SHP77 treated with DMSO at 0.1 percent for 48 hours (cell line): ENCODE measurements at regions not wholly inside any gene's neighbourhood (a gene's known extent, or its start where the extent isn't known, plus 50 kb on each side); places are given as distances from the start of the nearest gene placed in this dataset.

Experiments used
- DNase-seq: peaks from one replicate; lab custom pipeline; 2025; lab: John Stamatoyannopoulos, UW

- DNase-seq: peak; percentile 51
Observed at GRCh38 chr4:152094970-152095700, 334.3 kb upstream of the GATB start.

GRCh38 chr4:152091405-152091804, 330.6 kb upstream of the GATB start:
- DNase-seq: no peak

DNA sequence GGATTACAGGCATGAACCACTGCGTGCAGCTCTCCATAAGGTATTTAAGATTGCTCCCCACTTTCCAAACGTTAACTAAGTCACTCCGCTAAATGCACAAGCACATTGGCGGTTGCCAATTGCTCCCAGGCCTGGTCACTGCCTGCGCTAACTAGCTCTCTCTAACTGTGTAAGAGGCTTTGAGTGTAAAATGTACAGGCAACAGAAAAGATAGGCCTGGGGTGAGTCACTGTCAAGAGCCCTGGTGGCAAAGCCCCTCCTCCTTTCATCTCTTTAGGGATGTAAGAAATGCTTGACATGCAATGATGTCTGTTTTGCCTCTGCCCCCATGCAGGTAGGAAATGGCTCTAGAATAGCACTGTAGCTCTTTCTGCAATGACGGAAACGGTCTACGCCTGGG, 329.7 kb upstream of the GATB start:
- DNase-seq: no peak

DNA sequence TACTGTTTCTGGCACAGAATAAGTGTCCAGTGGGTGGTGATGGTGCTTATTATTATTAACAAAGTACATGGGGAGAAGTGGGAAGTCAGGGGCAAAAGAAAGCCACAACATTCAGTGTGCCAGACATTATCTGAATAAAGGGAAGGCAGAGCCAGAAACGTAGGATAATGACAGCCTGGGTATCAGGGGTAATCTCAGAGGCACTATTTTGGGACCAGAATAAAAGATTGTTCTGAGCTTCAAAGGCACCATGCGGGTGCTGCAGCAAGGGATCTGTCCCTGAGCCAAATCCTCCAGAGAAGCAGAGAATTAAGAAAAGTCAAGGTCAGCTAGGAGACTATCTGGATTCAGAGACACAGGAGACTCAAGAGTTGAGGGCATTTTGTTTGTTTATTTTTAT, 328.8 kb upstream of the GATB start:
- DNase-seq: no peak

GRCh38 chr4:152087335-152087734, 326.5 kb upstream of the GATB start:
- DNase-seq: no peak

DNA sequence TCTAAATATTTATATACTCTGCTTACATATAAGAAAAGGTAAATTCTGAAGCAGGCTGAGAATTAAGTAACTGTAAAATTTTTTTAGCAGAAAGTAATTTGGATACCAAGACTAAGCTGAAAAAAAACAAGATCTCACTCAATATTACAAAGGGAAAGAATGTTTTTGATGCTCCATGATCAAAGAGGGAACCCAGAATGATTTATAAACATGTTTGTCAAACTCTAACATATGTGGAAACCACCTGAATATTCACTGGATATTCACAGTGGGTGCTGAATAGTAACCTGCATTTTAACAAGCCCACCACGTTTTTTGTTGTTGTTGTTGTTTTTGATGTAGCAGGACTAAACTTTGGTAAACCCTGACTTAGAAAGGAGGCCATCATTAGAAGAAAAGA, 324.9 kb upstream of the GATB start:
- DNase-seq: no peak

GRCh38 chr4:152083338-152083737, 322.5 kb upstream of the GATB start:
- no peak for DNase-seq

DNA sequence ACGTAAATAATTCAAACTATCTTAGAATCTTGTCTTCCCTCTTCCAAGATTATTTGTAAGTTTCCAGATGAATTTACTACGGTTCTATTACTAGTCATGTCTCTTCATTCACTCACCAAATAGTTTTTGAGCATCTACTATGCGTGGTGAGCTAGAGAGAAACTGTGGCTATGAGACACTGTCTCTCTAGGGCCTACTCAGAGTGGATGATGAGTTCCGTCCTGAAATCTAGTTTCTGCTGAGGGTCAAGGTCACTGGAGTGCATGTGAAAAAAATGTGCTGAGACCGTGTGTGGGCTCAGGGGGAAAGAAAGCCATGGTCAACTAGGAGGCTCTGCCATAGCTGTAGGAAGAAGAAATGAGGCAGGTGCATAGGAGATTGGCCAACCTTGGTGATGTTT, 320.2 kb upstream of the GATB start:
- no peak for DNase-seq

DNA sequence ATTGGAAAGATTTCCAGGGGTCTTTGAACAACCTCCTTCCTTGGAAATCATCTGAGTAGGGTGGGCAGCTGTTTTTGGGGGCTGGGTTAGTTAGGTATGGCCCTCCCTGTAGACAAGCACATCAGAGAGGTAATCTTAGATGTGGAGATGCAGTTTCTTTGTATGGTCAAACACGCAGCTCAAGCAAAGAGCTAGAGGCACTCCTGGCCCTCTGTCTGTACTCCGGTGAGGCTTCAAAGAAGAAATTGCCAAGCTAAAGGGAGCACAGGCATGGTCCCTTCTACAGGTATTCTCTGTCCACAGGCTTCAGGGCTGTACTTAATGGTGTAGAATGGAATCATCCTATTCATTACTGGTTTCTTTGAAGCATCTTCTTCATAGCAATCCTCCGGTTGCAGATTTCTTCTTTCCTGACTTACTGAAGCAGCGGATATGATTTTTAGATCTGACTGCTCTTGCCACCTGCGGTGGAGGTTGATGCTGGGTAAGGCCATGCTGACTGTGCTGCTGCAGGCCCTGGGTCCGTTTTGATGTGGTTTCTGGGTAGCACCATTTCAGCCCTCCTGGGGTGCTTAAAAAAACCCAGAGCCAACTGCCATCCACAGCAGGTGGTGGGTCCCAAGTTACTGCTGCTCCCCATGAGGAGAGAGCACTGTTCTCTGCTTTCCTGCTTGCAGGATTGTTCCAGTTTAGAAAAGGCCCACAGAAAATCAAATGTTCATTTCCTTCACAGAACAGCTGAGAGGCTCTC, 318.9 kb upstream of the GATB start:
- no peak for DNase-seq

DNA sequence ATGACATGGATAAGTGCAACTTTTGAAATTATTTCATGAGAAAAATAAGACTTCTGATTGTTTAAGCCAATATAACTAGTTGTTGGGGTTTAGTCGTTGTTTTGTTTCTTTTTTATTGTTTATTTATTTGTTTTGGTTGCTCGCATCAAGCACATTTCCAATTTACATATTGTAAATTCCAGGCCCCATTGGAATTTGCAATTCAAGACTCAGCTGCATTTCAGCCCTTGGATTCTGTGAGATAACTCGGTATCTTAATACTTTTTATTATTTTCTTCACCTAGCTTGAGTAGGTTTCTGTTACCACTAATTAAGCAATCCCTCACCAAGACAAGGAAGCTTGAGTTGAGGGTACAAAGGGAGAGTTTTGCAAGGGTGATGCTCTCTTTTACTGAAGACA, 318.3 kb upstream of the GATB start:
- DNase-seq: no peak

- DNase-seq: no peak
Observed at GRCh38 chr4:152077582-152077981, 316.8 kb upstream of the GATB start.

DNA sequence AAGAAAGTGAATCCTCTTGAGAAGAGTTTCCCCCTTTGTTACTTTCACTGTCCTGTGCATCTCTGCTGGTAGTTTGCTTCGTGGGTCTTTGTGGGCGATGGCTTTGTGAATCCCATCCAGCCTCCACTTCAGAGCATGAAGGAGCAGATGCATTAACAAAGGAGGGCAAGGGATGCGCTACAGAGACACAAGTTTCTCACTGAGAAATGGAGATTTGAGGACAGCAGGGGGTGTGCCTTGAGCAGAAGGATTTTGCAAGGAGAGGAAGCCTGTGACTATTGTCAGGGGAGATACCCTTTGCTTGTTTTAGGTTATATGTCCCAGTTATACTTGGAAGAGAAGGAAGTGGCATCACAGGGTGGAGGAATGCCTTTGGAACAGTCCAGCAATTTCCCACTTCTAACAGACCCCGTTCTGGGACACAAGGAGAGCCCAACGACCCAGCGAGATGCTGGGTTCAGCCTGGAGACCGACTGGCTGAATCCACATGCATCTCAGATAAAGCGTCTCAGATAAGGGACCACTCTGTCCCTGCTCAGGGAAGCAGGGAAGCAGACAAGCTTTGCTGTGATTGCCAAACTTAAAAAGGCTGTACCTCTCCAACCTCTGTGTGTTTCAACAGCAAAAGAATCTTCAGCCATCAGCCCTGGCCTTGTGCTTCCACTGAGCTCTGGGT, 314.6 kb upstream of the GATB start:
- no peak for DNase-seq

- no peak for DNase-seq
Observed at GRCh38 chr4:152074573-152074972, 313.8 kb upstream of the GATB start.

GRCh38 chr4:152074088-152074437, 313.3 kb upstream of the GATB start:
- no peak for DNase-seq

DNA sequence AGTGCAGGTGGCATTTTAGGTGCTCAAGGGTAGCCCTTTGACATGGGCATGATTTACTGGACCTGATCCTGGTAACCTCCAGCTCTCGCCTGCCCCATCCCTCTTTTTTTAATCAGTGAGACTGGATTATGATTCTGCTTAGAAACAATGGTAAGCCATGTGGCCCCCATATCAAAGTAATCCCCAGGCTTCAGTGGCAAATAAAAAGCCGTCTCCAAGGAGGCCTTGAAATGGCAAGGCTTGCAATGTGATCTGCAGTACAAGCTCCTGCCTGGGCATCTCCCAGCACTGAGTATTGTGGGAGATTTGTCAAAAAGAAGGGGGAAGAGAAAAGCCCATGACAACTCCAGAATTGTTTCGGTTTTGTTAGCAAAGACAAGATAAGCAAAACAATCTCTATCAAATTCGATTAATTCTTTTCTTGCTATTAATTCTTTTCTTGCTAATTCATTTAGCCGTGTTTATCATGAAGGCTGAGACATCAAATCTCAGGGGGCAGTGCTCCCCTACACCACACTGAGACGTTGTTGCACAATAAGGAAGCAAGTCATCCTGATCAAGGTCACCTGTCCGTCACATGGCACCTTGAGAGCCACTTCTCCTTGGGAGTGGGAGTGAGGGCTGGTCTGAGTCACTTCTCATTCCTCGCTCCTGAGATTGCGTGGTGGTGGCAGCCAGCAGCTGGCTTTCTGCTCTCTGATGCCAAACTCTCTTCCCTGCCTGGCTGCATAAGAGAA, 312.7 kb upstream of the GATB start:
- DNase-seq: no peak

- DNase-seq: no peak
Observed at GRCh38 chr4:152072906-152073305, 312.1 kb upstream of the GATB start.

DNA sequence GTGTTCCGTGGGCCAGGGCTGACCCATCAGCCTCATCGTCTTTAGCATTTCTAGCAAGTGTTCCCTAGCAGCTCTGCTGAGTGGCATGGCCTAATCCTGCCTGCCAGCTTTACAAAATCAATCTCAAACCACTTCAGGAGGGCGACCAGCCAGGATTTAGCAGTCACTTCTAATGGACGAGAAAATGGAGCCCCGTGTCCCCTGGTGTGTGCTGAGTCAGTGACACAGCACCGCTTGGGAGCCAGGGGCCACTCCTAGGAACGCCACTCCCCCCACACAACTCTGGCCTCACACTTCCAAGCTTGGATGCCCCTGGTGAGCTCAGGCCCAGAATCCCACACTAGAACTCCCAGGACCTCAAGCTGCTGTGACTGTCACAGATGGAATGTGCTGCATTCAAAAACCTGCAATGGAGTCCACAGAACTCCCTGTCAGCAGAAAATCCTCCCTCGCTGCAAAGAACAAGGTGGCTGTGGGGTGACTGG, 311.2 kb upstream of the GATB start:
- DNase-seq: no peak

- DNase-seq: no peak
Observed at GRCh38 chr4:152070854-152071253, 310.0 kb upstream of the GATB start.

- DNase-seq: no peak
Observed at GRCh38 chr4:152068866-152069265, 308.1 kb upstream of the GATB start.

- DNase-seq: no peak
Observed at GRCh38 chr4:152065545-152065944, 304.7 kb upstream of the GATB start.

GRCh38 chr4:152064753-152065152, 303.9 kb upstream of the GATB start:
- no peak for DNase-seq

DNA sequence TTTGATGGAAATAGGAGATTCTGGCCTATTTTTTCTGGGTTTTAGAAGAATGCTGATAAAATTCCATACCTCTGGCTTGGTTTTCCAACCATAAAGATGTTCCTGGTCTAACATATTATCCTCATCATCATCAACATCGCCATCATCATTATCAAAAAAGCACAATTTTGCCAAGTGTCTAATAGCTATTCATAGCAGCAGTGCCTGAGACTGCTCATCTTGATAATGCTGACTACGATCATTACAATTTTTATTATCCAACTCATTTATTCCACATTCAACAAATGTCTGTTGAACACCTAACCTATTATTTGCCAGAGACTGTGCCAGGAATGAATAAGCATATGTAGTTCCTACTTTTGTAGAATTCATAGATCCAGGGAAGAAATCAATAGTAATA, 303.5 kb upstream of the GATB start:
- DNase-seq: no peak
